ENCODE measurements at regions not wholly inside any gene's neighbourhood (a gene's known extent, or its start where the extent isn't known, plus 50 kb on each side); places are given as distances from the start of the nearest gene placed in this dataset.

DNA sequence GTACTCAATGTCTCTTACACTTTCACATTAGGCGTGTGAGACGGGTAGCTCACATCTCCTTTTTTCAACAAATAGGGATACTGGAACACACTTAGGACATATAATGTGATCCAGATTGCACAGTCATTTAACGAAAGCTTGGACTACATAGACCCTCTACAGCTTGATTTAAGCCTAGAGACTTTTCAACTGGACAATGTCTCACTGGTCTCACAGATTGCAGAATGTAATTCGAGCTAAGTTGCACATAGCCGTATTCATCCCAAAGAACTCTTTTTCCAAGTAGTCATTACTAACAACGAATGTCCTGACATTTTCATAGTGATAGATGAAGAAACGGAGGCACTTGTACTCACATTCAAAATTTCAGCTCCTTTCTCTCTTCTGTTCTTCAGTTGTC, 612.1 kb downstream of the ZEB2 start:
- Mint-ChIP-seq H3K27ac (no peak overlapping the region), H3K4me1 (ENCODE audit: low read depth in 2 of 2) (no peaks in the 10 kb centered on the region), H3K4me3 (no peak overlapping the region)

DNA sequence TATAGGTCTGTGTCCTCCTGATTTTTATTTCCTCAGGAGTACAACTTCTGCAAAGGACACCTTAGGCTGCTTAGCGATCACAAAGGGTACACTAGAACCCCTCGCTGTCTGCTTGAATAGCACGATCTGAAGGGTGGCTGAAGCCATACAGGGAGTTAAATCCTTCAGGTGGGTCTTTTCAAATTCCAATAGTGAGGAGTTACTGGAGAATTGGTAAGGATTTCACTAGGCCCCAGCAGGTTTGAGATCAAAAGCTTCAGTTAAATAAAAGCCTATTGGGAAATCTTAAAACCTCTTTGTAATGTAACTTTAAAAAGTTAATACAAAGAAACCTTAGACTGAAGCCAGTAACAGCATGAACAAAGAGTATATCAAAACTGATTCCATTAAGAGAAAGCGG, 613.1 kb downstream of the ZEB2 start:
- DNase-seq (no peak), ATAC-seq (replicated peaks) (no peak)
- Mint-ChIP-seq H3K27me3 (peaks cover 0 to 7% of the 10 kb centered on the region in 2 donors), H3K9me3 (no peaks in the 10 kb centered on the region), H3K4me3 (no peak overlapping the region), H3K4me1 (ENCODE audit: low read depth in 2 of 2) (no peaks in the 10 kb centered on the region), H3K36me3 (ENCODE audit: insufficient read depth) (peaks cover 4% of the 10 kb centered on the region), H3K27ac (no peak overlapping the region)

More for the DNA sequence above, 612.1 kb downstream of the ZEB2 start:
- DNase-seq, result no peak
- no peak for ATAC-seq (replicated peaks)
- no peaks in the 10 kb centered on the region for H3K9me3 Mint-ChIP-seq
- H3K36me3 Mint-ChIP-seq (ENCODE audit: insufficient read depth), result peaks cover 4% of the 10 kb centered on the region
- H3K27me3 Mint-ChIP-seq, result peaks cover 0 to 7% of the 10 kb centered on the region in 2 donors

DNA sequence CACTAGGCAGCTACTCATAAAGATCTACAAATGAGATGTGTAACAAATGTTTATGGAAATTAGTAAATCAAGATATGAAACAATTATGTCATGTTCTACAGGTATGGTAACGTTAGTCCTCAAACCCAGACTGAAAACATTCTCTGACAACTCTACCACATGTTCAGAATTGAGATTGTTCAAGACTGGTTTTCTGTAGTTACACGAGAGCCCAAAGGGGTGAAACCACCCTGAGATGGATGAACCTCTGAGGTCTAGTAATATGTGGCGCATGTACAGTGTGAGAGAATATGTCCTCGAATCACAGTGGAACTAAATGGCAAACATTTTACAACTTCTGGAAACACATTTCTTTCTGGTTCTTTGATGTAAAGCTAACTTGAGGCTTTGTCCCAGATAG, 614.3 kb downstream of the ZEB2 start:
- Mint-ChIP-seq H3K4me3 (no peak overlapping the region), H3K4me1 (ENCODE audit: low read depth in 2 of 2) (no peaks in the 10 kb centered on the region), H3K9me3 (no peaks in the 10 kb centered on the region), H3K36me3 (ENCODE audit: insufficient read depth) (peaks cover 4% of the 10 kb centered on the region), H3K27ac (no peak overlapping the region), H3K27me3 (peaks cover 0 to 7% of the 10 kb centered on the region in 2 donors)
- ATAC-seq (replicated peaks) (no peak), DNase-seq (no peak)

DNA sequence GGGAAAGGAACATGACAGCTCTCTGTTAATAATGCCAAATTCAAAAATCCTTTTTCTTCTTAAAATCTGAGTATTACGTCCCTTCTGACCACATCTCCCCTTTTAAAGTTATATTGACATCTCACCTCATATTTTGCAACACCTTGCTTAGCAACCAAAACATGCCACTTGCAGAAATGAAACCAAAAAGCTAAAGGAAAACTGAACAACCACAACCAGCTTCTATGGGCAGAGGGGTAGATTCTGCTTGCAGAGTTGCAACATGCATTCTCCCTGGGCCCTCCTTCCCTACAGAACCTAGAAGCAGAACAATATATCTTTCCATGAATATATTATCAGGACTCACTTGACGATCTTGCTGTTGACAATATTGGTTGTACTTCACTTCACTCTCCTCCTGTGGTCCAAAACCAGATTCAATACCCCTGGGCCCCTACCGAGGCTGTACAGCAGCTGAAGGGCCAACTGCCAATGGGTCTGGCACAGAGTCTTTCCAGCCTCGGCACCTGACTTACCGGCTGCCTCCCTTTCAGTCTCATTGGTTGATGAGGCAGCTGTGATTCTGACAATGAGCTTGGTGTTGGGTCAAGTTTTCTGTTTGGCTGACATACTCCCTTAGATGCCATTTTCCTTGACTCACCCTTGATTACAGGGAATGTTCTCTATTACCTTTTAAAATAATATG, 616.6 kb downstream of the ZEB2 start:
- ATAC-seq (replicated peaks) (peak; percentile 70), DNase-seq (no peak)
- peak overlapping the region in 1 of 2 donors; percentile 4 for H3K27ac Mint-ChIP-seq
- H3K4me3 Mint-ChIP-seq, result peak overlapping the region in 1 of 2 donors; percentile 3
- peaks cover 4% of the 10 kb centered on the region for H3K36me3 Mint-ChIP-seq (ENCODE audit: insufficient read depth)
- peaks cover 0 to 1% of the 10 kb centered on the region in 2 donors for H3K27me3 Mint-ChIP-seq
- H3K9me3 Mint-ChIP-seq, result no peaks in the 10 kb centered on the region
- no peaks in the 10 kb centered on the region for H3K4me1 Mint-ChIP-seq (ENCODE audit: low read depth in 2 of 2)

DNA sequence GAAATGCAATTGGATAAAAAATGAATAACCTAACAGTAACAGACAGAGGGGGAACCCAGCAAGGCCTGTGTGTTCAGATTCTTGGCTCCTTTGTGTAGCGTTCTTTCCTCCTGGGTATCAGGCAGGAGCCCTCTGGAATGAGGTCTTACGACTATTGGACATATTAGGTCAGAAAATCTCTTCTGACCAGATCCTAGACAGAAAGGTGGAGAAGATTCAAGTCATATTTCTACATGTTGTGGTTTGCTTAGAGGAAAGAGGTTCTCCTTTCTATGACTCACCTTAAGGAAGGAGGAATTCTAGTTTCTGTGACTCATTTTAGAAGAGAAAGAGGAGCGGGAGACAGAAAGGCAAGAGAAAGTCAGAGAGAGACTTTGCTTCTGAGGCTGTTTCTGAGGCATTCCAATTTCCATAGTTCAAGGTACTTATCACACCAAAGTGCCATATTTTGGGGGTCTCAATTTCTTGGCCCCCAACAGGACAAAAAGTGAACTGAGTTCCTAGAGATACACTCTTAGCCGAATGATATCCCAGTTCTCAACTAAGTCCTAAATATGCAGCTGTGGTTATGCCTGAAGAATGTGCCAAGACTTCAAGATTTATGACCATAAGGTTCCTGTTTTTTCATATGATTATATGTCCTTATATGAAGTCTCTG, 618.6 kb downstream of the ZEB2 start:
- Mint-ChIP-seq H3K9me3 (no peaks in the 10 kb centered on the region), H3K27ac (no peak overlapping the region), H3K4me3 (no peak overlapping the region), H3K27me3 (no peaks in the 10 kb centered on the region), H3K4me1 (ENCODE audit: low read depth in 2 of 2) (no peaks in the 10 kb centered on the region), H3K36me3 (ENCODE audit: insufficient read depth) (no peaks in the 10 kb centered on the region)
- DNase-seq (no peak), ATAC-seq (replicated peaks) (no peak)

DNA sequence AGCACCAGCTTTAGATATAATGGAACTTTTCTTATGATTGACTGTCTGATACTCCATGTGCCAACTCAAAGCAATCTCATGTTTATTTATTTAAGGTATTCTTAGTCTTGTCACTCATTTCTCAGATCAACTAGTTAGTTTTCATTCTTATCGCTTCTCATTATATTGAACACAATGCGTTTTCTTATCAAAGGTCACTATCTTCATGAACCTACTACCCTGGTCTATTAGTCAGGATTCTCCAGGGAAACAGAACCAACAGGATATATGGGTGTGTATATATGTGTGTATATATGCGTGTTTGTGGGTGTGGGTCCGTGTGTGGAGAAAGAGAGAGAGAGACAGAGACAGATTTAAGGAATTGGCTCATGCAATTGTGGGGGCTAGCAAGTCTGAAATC, 619.9 kb downstream of the ZEB2 start:
- DNase-seq (no peak), ATAC-seq (replicated peaks) (no peak)
- H3K4me1 Mint-ChIP-seq (ENCODE audit: low read depth in 2 of 2), result no peaks in the 10 kb centered on the region
- no peaks in the 10 kb centered on the region for H3K36me3 Mint-ChIP-seq (ENCODE audit: insufficient read depth)
- H3K4me3 Mint-ChIP-seq, result no peak overlapping the region
- H3K9me3 Mint-ChIP-seq, result no peaks in the 10 kb centered on the region
- no peak overlapping the region for H3K27ac Mint-ChIP-seq
- H3K27me3 Mint-ChIP-seq, result peaks cover 0 to under 1% of the 10 kb centered on the region in 2 donors

DNA sequence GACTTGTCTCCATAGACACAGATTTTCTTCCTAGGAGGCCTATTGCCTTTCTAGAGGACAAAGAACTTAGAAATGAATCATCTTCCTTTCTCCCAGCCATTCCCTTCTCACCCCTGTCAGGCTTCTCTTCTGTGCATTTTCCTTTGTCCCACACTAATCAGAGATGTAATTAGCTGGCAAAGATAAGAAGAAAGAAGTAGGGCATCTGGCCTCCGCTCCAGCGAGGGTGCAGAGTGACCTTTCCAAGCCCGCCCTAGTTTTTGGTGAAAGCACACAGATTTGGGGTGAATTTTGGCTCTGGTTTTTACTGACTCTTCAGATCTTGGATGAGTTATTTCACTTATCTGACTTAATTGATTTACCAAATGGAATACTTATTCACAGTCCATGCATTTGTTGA, 626.5 kb downstream of the ZEB2 start:
- Mint-ChIP-seq H3K4me1 (ENCODE audit: low read depth in 2 of 2) (no peaks in the 10 kb centered on the region), H3K27me3 (peaks cover 10 to 24% of the 10 kb centered on the region in 2 donors), H3K4me3 (no peak overlapping the region), H3K27ac (no peak overlapping the region), H3K9me3 (no peaks in the 10 kb centered on the region), H3K36me3 (ENCODE audit: insufficient read depth) (no peaks in the 10 kb centered on the region)
- ATAC-seq (replicated peaks) (no peak), DNase-seq (no peak)

DNA sequence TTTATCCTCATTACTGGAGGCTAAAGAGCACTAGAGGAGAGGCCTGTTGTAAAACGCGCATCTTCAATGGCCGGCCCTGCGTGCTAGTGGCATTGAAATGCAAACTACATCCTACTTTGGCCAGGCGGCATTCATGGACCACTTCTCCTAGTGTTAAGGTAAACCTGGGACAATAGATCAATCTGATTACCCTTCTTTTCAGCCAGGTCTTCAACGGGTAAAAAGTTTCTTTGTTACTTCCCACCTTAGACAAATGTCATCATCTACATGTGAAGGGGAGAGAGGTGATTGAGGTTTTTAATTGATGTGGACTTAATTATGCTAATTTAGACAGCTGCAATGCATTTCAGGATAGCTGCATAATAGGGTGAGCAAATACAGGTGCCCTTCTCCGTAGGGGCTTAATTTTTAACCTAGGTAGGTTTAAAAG, 628.0 kb downstream of the ZEB2 start:
- no peak overlapping the region for H3K4me3 Mint-ChIP-seq
- H3K9me3 Mint-ChIP-seq, result no peaks in the 10 kb centered on the region
- H3K4me1 Mint-ChIP-seq (ENCODE audit: low read depth in 2 of 2), result no peaks in the 10 kb centered on the region
- peaks cover 10 to 24% of the 10 kb centered on the region in 2 donors for H3K27me3 Mint-ChIP-seq
- ATAC-seq (replicated peaks), result no peak
- no peaks in the 10 kb centered on the region for H3K36me3 Mint-ChIP-seq (ENCODE audit: insufficient read depth)
- no peak for DNase-seq
- no peak overlapping the region for H3K27ac Mint-ChIP-seq

DNA sequence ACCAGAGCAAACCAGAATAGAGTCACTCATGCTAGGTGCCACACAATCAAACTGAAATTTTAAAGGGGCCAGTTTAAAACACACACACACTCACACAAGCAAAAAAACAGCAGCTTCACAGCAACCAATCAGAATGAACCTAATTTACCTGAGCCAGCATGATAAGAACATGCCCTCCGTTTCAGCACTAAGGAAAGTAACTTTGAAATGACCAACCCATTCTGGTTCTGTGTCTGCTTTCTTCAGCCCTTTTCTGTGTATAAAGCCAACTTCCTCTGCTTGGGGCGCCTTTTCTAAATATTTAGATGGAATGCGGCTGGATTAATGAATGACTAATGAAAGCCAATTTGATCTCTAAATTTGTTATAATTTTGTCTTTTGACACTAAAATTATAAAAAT, 629.1 kb downstream of the ZEB2 start:
- H3K9me3 Mint-ChIP-seq, result no peaks in the 10 kb centered on the region
- H3K4me1 Mint-ChIP-seq (ENCODE audit: low read depth in 2 of 2), result no peaks in the 10 kb centered on the region
- H3K36me3 Mint-ChIP-seq (ENCODE audit: insufficient read depth), result no peaks in the 10 kb centered on the region
- ATAC-seq (replicated peaks), result no peak
- H3K4me3 Mint-ChIP-seq, result no peak overlapping the region
- H3K27me3 Mint-ChIP-seq, result peaks cover 10 to 24% of the 10 kb centered on the region in 2 donors
- no peak overlapping the region for H3K27ac Mint-ChIP-seq
- DNase-seq, result no peak

DNA sequence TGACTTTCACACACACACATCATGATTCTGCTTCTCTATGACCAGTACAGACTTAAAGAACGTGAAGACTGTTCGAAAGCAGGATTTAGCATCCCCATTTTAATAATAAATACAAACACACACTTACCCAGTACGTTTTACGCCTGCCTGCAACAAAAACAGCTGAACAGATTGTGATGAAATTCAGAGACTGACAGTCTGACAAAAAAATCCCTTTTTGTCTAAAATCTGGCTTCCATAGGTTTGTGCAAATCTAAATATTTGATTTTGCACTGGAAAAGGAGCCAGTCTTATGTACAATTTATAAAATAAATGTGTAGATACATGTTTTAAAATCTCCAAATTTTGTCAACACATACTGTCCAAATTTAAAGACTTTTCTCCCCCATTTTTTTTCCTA, 630.7 kb downstream of the ZEB2 start:
- Mint-ChIP-seq H3K4me3 (no peak overlapping the region), H3K27me3 (peaks cover 6 to 21% of the 10 kb centered on the region in 2 donors), H3K9me3 (no peaks in the 10 kb centered on the region), H3K27ac (no peak overlapping the region), H3K36me3 (ENCODE audit: insufficient read depth) (no peaks in the 10 kb centered on the region), H3K4me1 (ENCODE audit: low read depth in 2 of 2) (no peaks in the 10 kb centered on the region)
- ATAC-seq (replicated peaks) (no peak), DNase-seq (no peak)

DNA sequence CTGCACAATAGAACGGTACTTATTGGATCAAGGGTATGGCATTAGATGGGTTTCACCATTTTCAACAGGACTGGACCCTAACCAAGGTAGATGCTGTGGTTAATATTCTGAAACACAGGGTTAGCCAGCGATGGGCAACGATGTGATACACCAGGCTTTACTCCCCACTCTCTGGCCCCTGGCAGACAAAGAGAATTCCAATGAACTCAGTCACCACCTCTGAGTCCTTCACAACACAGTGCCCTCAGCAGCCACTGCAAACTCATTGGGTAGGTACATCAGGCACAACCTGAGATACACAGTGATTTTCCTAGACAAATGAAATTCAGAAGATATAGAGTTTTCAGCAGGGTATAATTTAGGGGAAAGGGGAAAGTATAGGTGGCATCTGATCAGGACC, 634.5 kb downstream of the ZEB2 start:
- Mint-ChIP-seq H3K9me3 (no peaks in the 10 kb centered on the region), H3K27ac (no peak overlapping the region), H3K27me3 (no peaks in the 10 kb centered on the region), H3K36me3 (ENCODE audit: insufficient read depth) (no peaks in the 10 kb centered on the region), H3K4me3 (no peak overlapping the region), H3K4me1 (ENCODE audit: low read depth in 2 of 2) (no peaks in the 10 kb centered on the region)
- DNase-seq, result no peak
- no peak for ATAC-seq (replicated peaks)

DNA sequence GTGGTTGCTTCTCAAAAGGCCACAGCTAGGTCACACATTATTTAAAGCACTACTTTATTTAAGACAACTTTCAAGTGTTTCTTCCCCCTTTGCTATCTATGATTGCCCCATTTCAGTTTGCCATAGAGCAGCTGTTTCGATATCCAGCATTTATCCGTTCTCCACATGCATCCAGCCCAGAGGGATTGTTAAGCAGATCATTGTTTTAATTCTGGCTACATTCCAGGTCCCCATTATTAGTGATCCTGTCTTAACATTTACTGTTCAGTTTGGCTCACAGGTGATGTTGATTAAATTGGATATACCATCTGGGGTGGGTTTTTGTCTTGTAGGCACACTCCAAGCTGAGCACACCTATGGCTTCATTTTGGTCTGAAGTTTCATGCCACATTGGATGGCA, 638.7 kb downstream of the ZEB2 start:
- no peak for ATAC-seq (replicated peaks)
- DNase-seq, result no peak
- H3K27me3 Mint-ChIP-seq, result no peaks in the 10 kb centered on the region

DNA sequence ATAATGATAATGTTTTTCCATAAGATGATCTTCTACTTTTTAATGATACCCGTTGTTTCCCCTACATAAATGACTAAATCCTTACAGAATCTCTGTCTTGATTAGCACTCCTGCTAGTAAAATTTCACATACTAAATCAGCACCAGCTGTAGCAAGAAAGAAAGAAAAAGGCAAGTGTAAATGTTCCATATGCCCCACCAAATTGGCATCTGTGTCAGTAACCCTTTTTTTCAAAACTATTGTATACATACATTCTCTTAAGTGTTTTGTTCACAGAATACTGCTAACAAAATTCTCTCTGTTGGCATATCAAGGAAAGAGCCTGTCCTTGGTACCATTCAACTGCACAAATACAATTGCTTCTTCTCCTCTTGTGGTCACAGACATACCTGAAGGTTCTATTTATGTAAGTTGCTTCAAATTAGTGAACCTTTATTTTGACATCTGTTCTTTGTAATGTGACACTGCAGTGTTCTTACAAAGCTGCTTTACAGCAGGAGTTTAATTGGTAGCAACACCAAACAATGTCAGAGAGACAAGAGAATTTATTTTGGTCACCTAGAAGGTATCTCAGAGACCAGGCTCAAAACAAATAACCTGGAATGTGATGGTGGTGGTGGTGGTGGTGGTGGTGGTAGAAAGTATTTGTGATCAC, 641.9 kb downstream of the ZEB2 start:
- Mint-ChIP-seq H3K4me3 (no peak overlapping the region), H3K27ac (no peak overlapping the region), H3K36me3 (ENCODE audit: insufficient read depth) (peaks cover 3% of the 10 kb centered on the region), H3K9me3 (no peaks in the 10 kb centered on the region), H3K4me1 (ENCODE audit: low read depth in 2 of 2) (no peaks in the 10 kb centered on the region), H3K27me3 (no peaks in the 10 kb centered on the region)
- ATAC-seq (replicated peaks), result no peak
- DNase-seq, result no peak

More for the DNA sequence above, 638.7 kb downstream of the ZEB2 start:
- Mint-ChIP-seq H3K4me1 (ENCODE audit: low read depth in 2 of 2) (no peaks in the 10 kb centered on the region), H3K36me3 (ENCODE audit: insufficient read depth) (peaks cover 3% of the 10 kb centered on the region), H3K4me3 (no peak overlapping the region), H3K27ac (no peak overlapping the region), H3K9me3 (no peaks in the 10 kb centered on the region)

DNA sequence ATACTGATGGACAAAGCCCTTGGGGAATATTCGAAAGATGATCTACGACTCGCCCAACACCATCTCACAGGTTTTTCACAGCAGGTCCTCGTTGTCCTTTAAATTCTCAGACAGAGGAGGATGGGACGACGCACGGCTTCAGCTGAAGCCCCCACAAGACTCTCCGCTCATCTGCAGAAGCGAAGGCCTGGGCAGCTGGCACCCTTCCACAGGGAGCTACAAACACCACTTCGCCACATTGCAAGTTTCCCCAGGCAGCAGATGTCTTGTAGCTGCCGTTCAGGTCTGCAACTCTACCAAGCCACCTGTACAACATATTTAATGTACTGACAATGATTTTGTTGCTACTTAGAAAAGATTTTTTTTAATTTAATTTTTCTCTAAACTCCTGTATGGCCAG, 642.9 kb downstream of the ZEB2 start:
- DNase-seq (no peak), ATAC-seq (replicated peaks) (no peak)
- Mint-ChIP-seq H3K36me3 (ENCODE audit: insufficient read depth) (peaks cover 3% of the 10 kb centered on the region), H3K9me3 (no peaks in the 10 kb centered on the region), H3K4me1 (ENCODE audit: low read depth in 2 of 2) (no peaks in the 10 kb centered on the region), H3K27me3 (no peaks in the 10 kb centered on the region), H3K27ac (no peak overlapping the region), H3K4me3 (no peak overlapping the region)

Measured in effector memory CD8-positive, alpha-beta T cell (primary cell).